Activated T-helper 1 cell treated with anti-CD3 and anti-CD28 coated beads, Interleukin-12 subunit alpha, Interleukin-12 subunit beta, Interleukin-2, Interleukin-4 antibody, amounts not matched to agents 30 ng/mL and 10 ng/mL and 1 ng/mL, durations not matched to agents 14 hours and 24 hours and 36 hours (primary cell): ENCODE measurements at regions not wholly inside any gene's neighbourhood (a gene's known extent, or its start where the extent isn't known, plus 50 kb on each side); places are given as distances from the start of the nearest gene placed in this dataset.

Experiments used
- DNase-seq: peaks from one replicate; pipeline ENCODE4 v3.0.0; 2021; ENCODE audit warnings: low spot score
- H3K27ac Mint-ChIP-seq: one replicate; pipeline ENCODE4 v1.8.0; 2021; ENCODE audit warnings: mild to moderate bottlenecking, mixed read lengths
- H3K27me3 Mint-ChIP-seq: one replicate; pipeline ENCODE4 v1.8.0; 2022; ENCODE audit warnings: mild to moderate bottlenecking, moderate library complexity, mixed read lengths; ENCODE audit not compliant: insufficient read depth
- H3K36me3 Mint-ChIP-seq: one replicate; pipeline ENCODE4 v1.8.0; 2021; ENCODE audit warnings: low read depth, mixed read lengths
- H3K4me1 Mint-ChIP-seq: one replicate; pipeline ENCODE4 v1.8.0; 2021; ENCODE audit warnings: low read depth, mixed read lengths
- H3K4me3 Mint-ChIP-seq: one replicate; pipeline ENCODE4 v1.8.0; 2021; ENCODE audit warnings: mild to moderate bottlenecking, moderate library complexity, mixed read lengths
- H3K9me3 Mint-ChIP-seq: one replicate; pipeline ENCODE4 v1.8.0; 2021; ENCODE audit warnings: mixed read lengths
- intact Hi-C: fragments of 100-400 bp; cut with micrococcal nuclease; formaldehyde crosslinking; loops from one replicate; pipeline ENCODE4 v1.15.1; 2024

- Mint-ChIP-seq H3K9me3 (peaks cover 27% of the 10 kb centered on the region), H3K27ac (no peak overlapping the region), H3K36me3 (no peaks in the 10 kb centered on the region), H3K27me3 (no peaks in the 10 kb centered on the region), H3K4me3 (no peak overlapping the region), H3K4me1 (no peaks in the 10 kb centered on the region)
- no peak for DNase-seq
- intact Hi-C loops: no loop called here
Observed at GRCh38 chr14:41087056-41087455, 519.6 kb upstream of the LRFN5 start.

- Mint-ChIP-seq H3K27ac (no peak overlapping the region), H3K4me3 (no peak overlapping the region), H3K9me3 (peaks cover 4% of the 10 kb centered on the region), H3K36me3 (no peaks in the 10 kb centered on the region), H3K4me1 (no peaks in the 10 kb centered on the region), H3K27me3 (no peaks in the 10 kb centered on the region)
- no peak for DNase-seq
- intact Hi-C loops: no loop called here
Observed at GRCh38 chr14:41073544-41073943, 533.1 kb upstream of the LRFN5 start.

GRCh38 chr14:41072776-41073175, 533.9 kb upstream of the LRFN5 start:
- Mint-ChIP-seq H3K27ac (no peak overlapping the region), H3K36me3 (no peaks in the 10 kb centered on the region), H3K27me3 (no peaks in the 10 kb centered on the region)

GRCh38 chr14:41071351-41071750, 535.3 kb upstream of the LRFN5 start:
- DNase-seq: no peak
- peaks cover 4% of the 10 kb centered on the region for H3K9me3 Mint-ChIP-seq
- H3K27ac Mint-ChIP-seq: no peak overlapping the region
- no peaks in the 10 kb centered on the region for H3K27me3 Mint-ChIP-seq
- H3K4me1 Mint-ChIP-seq: no peaks in the 10 kb centered on the region
- H3K4me3 Mint-ChIP-seq: no peak overlapping the region
- intact Hi-C loops: no loop called here
- no peaks in the 10 kb centered on the region for H3K36me3 Mint-ChIP-seq

More at GRCh38 chr14:41072776-41073175, 533.9 kb upstream of the LRFN5 start:
- DNase-seq: no peak
- Mint-ChIP-seq H3K4me3 (no peak overlapping the region), H3K4me1 (no peaks in the 10 kb centered on the region), H3K9me3 (peaks cover 4% of the 10 kb centered on the region)
- intact Hi-C loops: no loop called here

- Mint-ChIP-seq H3K27me3 (no peaks in the 10 kb centered on the region), H3K27ac (no peak overlapping the region), H3K9me3 (no peaks in the 10 kb centered on the region), H3K4me3 (no peak overlapping the region), H3K4me1 (no peaks in the 10 kb centered on the region), H3K36me3 (no peaks in the 10 kb centered on the region)
- DNase-seq: no peak
- intact Hi-C loops: no loop called here
Observed at GRCh38 chr14:41062826-41063225, 543.9 kb upstream of the LRFN5 start.

GRCh38 chr14:41055589-41055988, 551.1 kb upstream of the LRFN5 start:
- intact Hi-C loops: no loop called here
- Mint-ChIP-seq H3K27ac (no peak overlapping the region), H3K4me1 (no peaks in the 10 kb centered on the region)

GRCh38 chr14:41051801-41052200, 554.9 kb upstream of the LRFN5 start:
- H3K4me3 Mint-ChIP-seq: no peak overlapping the region
- H3K36me3 Mint-ChIP-seq: no peaks in the 10 kb centered on the region
- H3K4me1 Mint-ChIP-seq: no peaks in the 10 kb centered on the region
- intact Hi-C loops: no loop called here
- H3K27me3 Mint-ChIP-seq: no peaks in the 10 kb centered on the region
- no peak for DNase-seq
- peaks cover 11% of the 10 kb centered on the region for H3K9me3 Mint-ChIP-seq
- H3K27ac Mint-ChIP-seq: no peak overlapping the region

More at GRCh38 chr14:41055589-41055988, 551.1 kb upstream of the LRFN5 start:
- no peaks in the 10 kb centered on the region for H3K27me3 Mint-ChIP-seq
- H3K36me3 Mint-ChIP-seq: no peaks in the 10 kb centered on the region
- peaks cover 6% of the 10 kb centered on the region for H3K9me3 Mint-ChIP-seq
- no peak overlapping the region for H3K4me3 Mint-ChIP-seq
- DNase-seq: no peak

- H3K4me3 Mint-ChIP-seq: no peak overlapping the region
- no peaks in the 10 kb centered on the region for H3K4me1 Mint-ChIP-seq
- no peak overlapping the region for H3K27ac Mint-ChIP-seq
- no peaks in the 10 kb centered on the region for H3K27me3 Mint-ChIP-seq
- DNase-seq: no peak
- H3K9me3 Mint-ChIP-seq: peaks cover 11% of the 10 kb centered on the region
- no peaks in the 10 kb centered on the region for H3K36me3 Mint-ChIP-seq
- intact Hi-C loops: no loop called here
Observed at GRCh38 chr14:41047763-41048162, 558.9 kb upstream of the LRFN5 start.

GRCh38 chr14:41037388-41037787, 569.3 kb upstream of the LRFN5 start:
- Mint-ChIP-seq H3K27ac (no peak overlapping the region), H3K4me3 (no peak overlapping the region), H3K9me3 (no peaks in the 10 kb centered on the region), H3K4me1 (no peaks in the 10 kb centered on the region), H3K36me3 (no peaks in the 10 kb centered on the region), H3K27me3 (no peaks in the 10 kb centered on the region)
- intact Hi-C loops: no loop called here
- DNase-seq: no peak

- Mint-ChIP-seq H3K36me3 (no peaks in the 10 kb centered on the region), H3K27me3 (no peaks in the 10 kb centered on the region), H3K27ac (no peak overlapping the region), H3K4me1 (no peaks in the 10 kb centered on the region), H3K9me3 (no peaks in the 10 kb centered on the region), H3K4me3 (no peak overlapping the region)
- intact Hi-C loops: no loop called here
- no peak for DNase-seq
Observed at GRCh38 chr14:41034969-41035368, 571.7 kb upstream of the LRFN5 start.

- H3K27me3 Mint-ChIP-seq: no peaks in the 10 kb centered on the region
- intact Hi-C loops: no loop called here
- no peak overlapping the region for H3K27ac Mint-ChIP-seq
- no peak for DNase-seq
- peaks cover 7% of the 10 kb centered on the region for H3K9me3 Mint-ChIP-seq
- no peaks in the 10 kb centered on the region for H3K4me1 Mint-ChIP-seq
- no peaks in the 10 kb centered on the region for H3K36me3 Mint-ChIP-seq
- H3K4me3 Mint-ChIP-seq: no peak overlapping the region
Observed at GRCh38 chr14:41022932-41023331, 583.7 kb upstream of the LRFN5 start.

GRCh38 chr14:41016213-41016612, 590.5 kb upstream of the LRFN5 start:
- Mint-ChIP-seq H3K9me3 (peaks cover 7% of the 10 kb centered on the region), H3K27me3 (no peaks in the 10 kb centered on the region), H3K4me1 (no peaks in the 10 kb centered on the region), H3K27ac (no peak overlapping the region), H3K4me3 (no peak overlapping the region), H3K36me3 (no peaks in the 10 kb centered on the region)
- intact Hi-C loops: no loop called here
- DNase-seq: no peak

- no peaks in the 10 kb centered on the region for H3K4me1 Mint-ChIP-seq
- intact Hi-C loops: no loop called here
- DNase-seq: no peak
- no peak overlapping the region for H3K27ac Mint-ChIP-seq
- H3K9me3 Mint-ChIP-seq: peaks cover 11% of the 10 kb centered on the region
- H3K27me3 Mint-ChIP-seq: no peaks in the 10 kb centered on the region
- H3K4me3 Mint-ChIP-seq: no peak overlapping the region
- no peaks in the 10 kb centered on the region for H3K36me3 Mint-ChIP-seq
Observed at GRCh38 chr14:41000350-41000749, 606.3 kb upstream of the LRFN5 start.

GRCh38 chr14:40989260-40989659, 617.4 kb upstream of the LRFN5 start:
- peaks cover 32% of the 10 kb centered on the region for H3K9me3 Mint-ChIP-seq
- H3K27ac Mint-ChIP-seq: no peak overlapping the region
- no peak for DNase-seq
- H3K36me3 Mint-ChIP-seq: no peaks in the 10 kb centered on the region
- no peaks in the 10 kb centered on the region for H3K4me1 Mint-ChIP-seq
- intact Hi-C loops: no loop called here
- H3K4me3 Mint-ChIP-seq: no peak overlapping the region
- H3K27me3 Mint-ChIP-seq: no peaks in the 10 kb centered on the region
